Heart left ventricle (tissue), 16 donors: ENCODE measurements at regions not wholly inside any gene's neighbourhood (a gene's known extent, or its start where the extent isn't known, plus 50 kb on each side); places are given as distances from the start of the nearest gene placed in this dataset.

Experiments used
- ATAC-seq, 4 donors: fragments of 200-7000 bp; cut with Tn5 transposase; one replicate each; pipeline ENCODE4 v1.9.1; 2020 to 2022; ENCODE audit warnings: moderate library complexity in 4 of 4, mild to moderate bottlenecking in 3 of 4, moderate number of reproducible peaks in 1 of 4
- DNase-seq, 5 donors: peaks; one replicate each; pipeline ENCODE4 v3.0.0-alpha.2; 2020
- H3K27ac ChIP-seq, 12 donors: fragments of 200-600 bp; sonication (generic) in 4 of 12; one replicate each; pipeline versions ENCODE4 v1.5.0 to v1.8.0; 2016 to 2022; ENCODE audit warnings: mild to moderate bottlenecking in 2 of 12
- H3K27me3 ChIP-seq, 9 donors: fragments of 200-600 bp; sonication (generic) in 2 of 9; one replicate each; pipeline versions ENCODE4 v1.5.1 to v1.8.0; 2016 to 2022; ENCODE audit warnings: mild to moderate bottlenecking in 3 of 9
- H3K36me3 ChIP-seq, 9 donors: fragments of 200-600 bp; sonication (generic) in 2 of 9; one replicate each; pipeline versions ENCODE4 v1.5.0 to v1.8.0; 2018 to 2022; ENCODE audit warnings: mild to moderate bottlenecking in 2 of 9
- H3K4me1 ChIP-seq, 12 donors: fragments of 200-600 bp; sonication (generic) in 4 of 12; one replicate each; pipeline versions ENCODE4 v1.5.0 to v1.8.0; 2016 to 2022; ENCODE audit warnings: mild to moderate bottlenecking in 3 of 12
- H3K4me3 ChIP-seq, 12 donors: fragments of 200-600 bp; sonication (generic) in 4 of 12; one replicate each; pipeline versions ENCODE4 v1.5.0 to v1.8.0; 2017 to 2022; ENCODE audit warnings: mild to moderate bottlenecking in 9 of 12, moderate library complexity in 4 of 12
- H3K9me3 ChIP-seq, 12 donors: fragments of 200-600 bp; sonication (generic) in 4 of 12; one replicate each; pipeline versions ENCODE4 v1.5.0 to v1.8.0; 2016 to 2022; ENCODE audit warnings: mild to moderate bottlenecking in 1 of 12
- CTCF ChIP-seq, 12 donors: fragments of 200-600 bp; sonication (generic) in 4 of 12; IDR thresholded peaks; one replicate each; pipeline versions ENCODE4 v1.5.0 to v1.8.0; 2018 to 2022; ENCODE audit warnings: antibody characterized with exemption in 12 of 12, mild to moderate bottlenecking in 5 of 12
- POLR2A ChIP-seq, 2 donors: fragments of 450-650 bp; IDR thresholded peaks; one replicate each; pipeline ENCODE4 v1.6.1; 2017; ENCODE audit warnings: antibody characterized with exemption in 2 of 2, mild to moderate bottlenecking in 2 of 2, moderate library complexity in 2 of 2
- WGBS, 4 donors: extraction: QIAGEN DNeasy Blood & Tissue Kit in 2 of 4; methylation state at CpG; one replicate each; pipeline versions ENCODE4 v1.1.5 to v1.1.7; 2013 to 2018; 5-methylcytosine and 5-hydroxymethylcytosine counted together
- intact Hi-C, 10 donors: fragments of 100-400 bp; cut with DNase I; formaldehyde crosslinking; loops; one replicate each; pipeline versions ENCODE4 v1.11.1 to v1.14.2; 2022
- donor health status: ischemic (EF 13 %, LVEDD 7.1; RV severe dilation, severe dysfunction).
- donor health status: healthy with polysubstance abuse.
- donor health status: DM: no; HTN: yes; CAD: no.
- donor health status: DM: no; HTN: no; CAD: no.
- donor health status: ischemic (EF 25% LVEDD 6.9; RV normal size, moderate dysfunction).
- donor health status: ischemic (EF 25% LVEDD 5.7; RV mildly dilated, moderate dysfunction).
- donor health status: healthy.
- donor health status: DM: yes; HTN: yes; CAD: no.
- donor health status: ischemic (EF 35%, LVEDD 5.7; RV mildly dilated, moderate dysfunction).
- donor health status: nonischemic (EF 11% LVEDD 7.7; RV severe dilation, severe dysfunction).
- donor health status: DM: yes; HTN: yes; CAD: no.
- donor health status: PGD.
- donor health status: ischemic (EF 29% LVEDD 5.4; RV normal size, mild dysfunction).
- donor health status: nonischemic (EF 23%, LVEDD 6.1; RV moderate dilation, normal function).

GRCh38 chr1:168863772-168864171 is 134.8 kb upstream of the DPT start:
- DNase-seq (peak in 1 of 5 donors; percentile 14), ATAC-seq (peak in 3 of 4 donors; percentile 39 to 51 (median 49))
- WGBS, 4 donors = 35 to 51% (median 40%) methylated on average over 5 of the region's 5 CpGs
- Histone ChIP-seq H3K36me3 (no peaks in the 10 kb centered on the region), H3K9me3 (peaks cover 0 to 17% (median 0%) of the 10 kb centered on the region in 12 donors), H3K4me1 (peaks cover 0 to 16% (median 3%) of the 10 kb centered on the region in 12 donors), H3K4me3 (no peak overlapping the region), H3K27ac (peak overlapping the region in 10 of 12 donors; percentile 11 to 60 (median 40)), H3K27me3 (no peaks in the 10 kb centered on the region)
- intact Hi-C loops = loop anchor here in 2 of 10 donors (5.0 to 10.0 kb wide), 2 partner anchors 61 to 109 kb away; no protein-coding TSS in a partner anchor
- no peak for TF ChIP-seq POLR2A (IDR thresholded peaks at IDR 0.05)
- TF ChIP-seq CTCF (IDR thresholded peaks at IDR 0.05) = no peak

GRCh38 chr1:168864266-168864665 is 135.3 kb upstream of the DPT start:
- Histone ChIP-seq H3K27ac (peak overlapping the region in 10 of 12 donors; percentile 2 to 60 (median 40)), H3K36me3 (no peaks in the 10 kb centered on the region), H3K27me3 (no peaks in the 10 kb centered on the region), H3K4me3 (no peak overlapping the region), H3K9me3 (peaks cover 0 to 15% (median 0%) of the 10 kb centered on the region in 12 donors), H3K4me1 (peaks cover 0 to 16% (median 3%) of the 10 kb centered on the region in 12 donors)
- no peak for TF ChIP-seq POLR2A (IDR thresholded peaks at IDR 0.05)
- TF ChIP-seq CTCF (IDR thresholded peaks at IDR 0.05) = no peak
- intact Hi-C loops = loop anchor here in 2 of 10 donors (5.0 to 10.0 kb wide), 2 partner anchors 61 to 108 kb away; no protein-coding TSS in a partner anchor
- DNase-seq = no peak
- ATAC-seq = no peak

GRCh38 chr1:168865850-168866620 is 137.0 kb upstream of the DPT start:
- ATAC-seq (no peak), DNase-seq (no peak)
- intact Hi-C loops = loop anchor here in 1 of 10 donors (10.0 kb wide), 1 partner anchor 59 kb away; no protein-coding TSS in a partner anchor
- no peaks in the 10 kb centered on the region for H3K27me3 ChIP-seq
- H3K9me3 ChIP-seq = peaks cover 0 to 15% (median 0%) of the 10 kb centered on the region in 12 donors
- H3K4me1 ChIP-seq = peaks cover 0 to 16% (median 3%) of the 10 kb centered on the region in 12 donors
- H3K27ac ChIP-seq = no peak overlapping the region
- no peak for TF ChIP-seq CTCF (IDR thresholded peaks at IDR 0.05)
- TF ChIP-seq POLR2A (IDR thresholded peaks at IDR 0.05) = no peak
- H3K36me3 ChIP-seq = no peaks in the 10 kb centered on the region
- 88 to 92% (median 91%) methylated on average over 4 of the region's 4 CpGs for WGBS, 4 donors
- no peak overlapping the region for H3K4me3 ChIP-seq

- ATAC-seq (no peak), DNase-seq (no peak)
- Histone ChIP-seq H3K36me3 (no peaks in the 10 kb centered on the region), H3K27ac (no peak overlapping the region), H3K4me3 (no peak overlapping the region), H3K4me1 (peaks cover 0 to 15% (median 3%) of the 10 kb centered on the region in 12 donors), H3K9me3 (peaks cover 0 to 15% (median 0%) of the 10 kb centered on the region in 12 donors), H3K27me3 (no peaks in the 10 kb centered on the region)
- TF ChIP-seq POLR2A (IDR thresholded peaks at IDR 0.05) (no peak), CTCF (IDR thresholded peaks at IDR 0.05) (no peak)
- 51 to 64% (median 61%) methylated on average over 4 of the region's 4 CpGs for WGBS, 4 donors
- intact Hi-C loops = loop anchor here in 1 of 10 donors (10.0 kb wide), 1 partner anchor 57 kb away; no protein-coding TSS in a partner anchor
Measured at GRCh38 chr1:168867941-168868634, 139.1 kb upstream of the DPT start.
